Heart left ventricle (tissue), 13 donors: ENCODE measurements at regions not wholly inside any gene's neighbourhood (a gene's known extent, or its start where the extent isn't known, plus 50 kb on each side); places are given as distances from the start of the nearest gene placed in this dataset.

Experiments
- POLR2A ChIP-seq, 2 donors: fragments of 450-650 bp; IDR thresholded peaks; one replicate each; pipeline ENCODE4 v1.6.1; 2017; ENCODE audit warnings: antibody characterized with exemption in 2 of 2, mild to moderate bottlenecking in 2 of 2, moderate library complexity in 2 of 2
- TF ChIP-seq, protein P1 (sequence below), 12 donors: fragments of 200-600 bp; sonication (generic) in 4 of 12; IDR thresholded peaks; one replicate each; pipeline versions ENCODE4 v1.5.0 to v1.8.0; 2018 to 2022; ENCODE audit warnings: antibody characterized with exemption in 12 of 12, mild to moderate bottlenecking in 5 of 12
- donor health status: ischemic (EF 13 %, LVEDD 7.1; RV severe dilation, severe dysfunction).
- donor health status: DM: no; HTN: yes; CAD: no.
- donor health status: DM: no; HTN: no; CAD: no.
- donor health status: ischemic (EF 25% LVEDD 6.9; RV normal size, moderate dysfunction).
- donor health status: ischemic (EF 25% LVEDD 5.7; RV mildly dilated, moderate dysfunction).
- donor health status: ischemic (EF 35%, LVEDD 5.7; RV mildly dilated, moderate dysfunction).
- donor health status: nonischemic (EF 11% LVEDD 7.7; RV severe dilation, severe dysfunction).
- donor health status: DM: yes; HTN: yes; CAD: no.
- donor health status: PGD.
- donor health status: ischemic (EF 29% LVEDD 5.4; RV normal size, mild dysfunction).
- donor health status: nonischemic (EF 23%, LVEDD 6.1; RV moderate dilation, normal function).

DNA sequence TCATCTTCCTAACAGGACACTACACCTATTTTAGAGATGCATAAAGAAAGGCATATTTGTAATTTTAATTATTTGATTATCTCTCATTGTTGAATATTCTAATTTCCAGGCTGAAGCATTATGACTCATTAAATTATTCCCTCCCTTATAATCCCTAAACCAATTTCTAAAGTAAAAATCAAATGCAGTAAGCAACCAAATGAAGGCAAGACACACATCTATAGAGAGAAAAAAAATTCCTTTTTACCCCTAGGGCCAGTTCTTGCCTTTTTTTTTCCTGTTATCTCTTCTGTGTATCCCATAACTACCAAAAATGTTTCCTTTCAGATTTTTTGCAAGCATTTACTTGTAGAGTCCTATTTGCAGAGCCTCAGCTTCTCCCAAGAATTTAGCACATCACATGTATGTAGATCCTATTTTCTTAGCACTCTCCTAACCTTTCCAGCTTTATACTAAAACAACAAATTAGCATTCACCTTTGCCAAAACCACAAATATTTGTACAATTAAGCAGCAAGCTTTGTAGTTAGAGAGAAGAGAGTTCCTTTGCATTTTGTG lies 177.9 kb downstream of the SATB1 start:
- TF ChIP-seq, protein P1, sequence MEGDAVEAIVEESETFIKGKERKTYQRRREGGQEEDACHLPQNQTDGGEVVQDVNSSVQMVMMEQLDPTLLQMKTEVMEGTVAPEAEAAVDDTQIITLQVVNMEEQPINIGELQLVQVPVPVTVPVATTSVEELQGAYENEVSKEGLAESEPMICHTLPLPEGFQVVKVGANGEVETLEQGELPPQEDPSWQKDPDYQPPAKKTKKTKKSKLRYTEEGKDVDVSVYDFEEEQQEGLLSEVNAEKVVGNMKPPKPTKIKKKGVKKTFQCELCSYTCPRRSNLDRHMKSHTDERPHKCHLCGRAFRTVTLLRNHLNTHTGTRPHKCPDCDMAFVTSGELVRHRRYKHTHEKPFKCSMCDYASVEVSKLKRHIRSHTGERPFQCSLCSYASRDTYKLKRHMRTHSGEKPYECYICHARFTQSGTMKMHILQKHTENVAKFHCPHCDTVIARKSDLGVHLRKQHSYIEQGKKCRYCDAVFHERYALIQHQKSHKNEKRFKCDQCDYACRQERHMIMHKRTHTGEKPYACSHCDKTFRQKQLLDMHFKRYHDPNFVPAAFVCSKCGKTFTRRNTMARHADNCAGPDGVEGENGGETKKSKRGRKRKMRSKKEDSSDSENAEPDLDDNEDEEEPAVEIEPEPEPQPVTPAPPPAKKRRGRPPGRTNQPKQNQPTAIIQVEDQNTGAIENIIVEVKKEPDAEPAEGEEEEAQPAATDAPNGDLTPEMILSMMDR (IDR thresholded peaks at IDR 0.05): no peak
- no peak for TF ChIP-seq POLR2A (IDR thresholded peaks at IDR 0.05)
